WI38 (cell line): ENCODE measurements at regions not wholly inside any gene's neighbourhood (a gene's known extent, or its start where the extent isn't known, plus 50 kb on each side); places are given as distances from the start of the nearest gene placed in this dataset.

Experiments used
- H3K4me3 ChIP-seq: 2 replicates; pipeline ENCODE4 v1.5.1; 2011; ENCODE audit warnings: low read depth, mild to moderate bottlenecking, control low read depth, low read length
- CTCF ChIP-seq: IDR thresholded peaks from 2 replicates; pipeline ENCODE4 v1.5.1; 2012; ENCODE audit warnings: low read depth, mild to moderate bottlenecking, control low read depth, low read length

GRCh38 chr10:60728056-60728455 lies 50.2 kb upstream of the CDK1 start:
- H3K4me3 ChIP-seq: no peak overlapping the region
- TF ChIP-seq CTCF: no peak

- TF ChIP-seq CTCF: no peak
- H3K4me3 ChIP-seq: no peak overlapping the region
Measured at GRCh38 chr10:60726257-60726656, 52.0 kb upstream of the CDK1 start.

GRCh38 chr10:60722623-60723022 lies 55.7 kb upstream of the CDK1 start:
- TF ChIP-seq CTCF: no peak
- no peak overlapping the region for H3K4me3 ChIP-seq

- no peak for TF ChIP-seq CTCF
- no peak overlapping the region for H3K4me3 ChIP-seq
Measured at GRCh38 chr10:60719721-60720120, 58.6 kb upstream of the CDK1 start.

- TF ChIP-seq CTCF: no peak
- H3K4me3 ChIP-seq: no peak overlapping the region
Measured at GRCh38 chr10:60718886-60719285, 59.4 kb upstream of the CDK1 start.

DNA sequence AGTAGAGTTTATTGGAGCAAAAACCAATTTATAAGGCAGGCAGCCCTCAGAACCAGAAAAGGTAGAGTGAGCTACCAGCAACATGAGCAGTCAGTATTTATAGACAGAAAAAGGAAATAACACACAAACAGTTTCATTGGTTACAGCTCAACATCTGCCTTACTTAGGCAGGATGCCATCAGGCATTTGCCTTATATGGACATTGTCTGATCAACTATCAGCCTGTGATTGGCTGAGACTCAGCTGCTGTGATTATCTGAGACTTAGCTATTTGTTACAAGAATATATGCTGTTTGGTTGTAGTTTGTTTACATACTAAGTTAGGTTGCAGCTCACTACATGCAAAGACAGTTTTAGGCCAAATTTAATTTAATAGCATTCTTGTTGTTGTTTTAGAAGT lies 60.4 kb upstream of the CDK1 start:
- H3K4me3 ChIP-seq: no peak overlapping the region
- no peak for TF ChIP-seq CTCF

DNA sequence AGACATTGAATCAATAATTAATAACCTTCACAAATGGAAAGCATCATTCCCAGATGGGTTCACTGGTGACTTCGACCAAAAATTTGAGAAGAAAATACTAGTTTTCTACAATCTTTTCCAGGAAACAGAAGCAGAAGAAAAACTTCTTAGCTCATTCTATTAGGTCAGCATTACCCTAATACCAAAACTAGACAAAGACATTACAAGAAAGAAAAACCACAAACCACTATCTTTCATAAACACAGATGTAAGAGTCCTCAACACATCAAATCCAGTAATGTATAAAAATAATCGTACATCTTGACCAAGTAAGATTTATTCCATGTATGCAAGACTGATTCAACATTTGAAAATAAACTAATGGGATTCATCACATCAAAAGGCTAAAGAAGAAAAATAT lies 64.0 kb upstream of the CDK1 start:
- no peak overlapping the region for H3K4me3 ChIP-seq
- TF ChIP-seq CTCF: no peak
